ENCODE measurements at regions not wholly inside any gene's neighbourhood (a gene's known extent, or its start where the extent isn't known, plus 50 kb on each side); places are given as distances from the start of the nearest gene placed in this dataset.

- Histone ChIP-seq H3K9ac (ENCODE audit: insufficient read depth, low read length, poor library complexity, severe bottlenecking) (no peak overlapping the region), H3K79me2 (ENCODE audit: insufficient read depth, low read length) (no peaks in the 10 kb centered on the region), H3K27ac (ENCODE audit: low read depth in 1 of 2, low read length in 2 of 2) (no peak overlapping the region), H3K4me3 (replicated peaks in 1 of 3; ENCODE audit: low read depth in 2 of 3, low read length in 3 of 3) (no peak overlapping the region), H3K4me2 (replicated peaks; ENCODE audit: extremely low read depth, low read length, poor library complexity, severe bottlenecking) (no peak overlapping the region), H3K27me3 (ENCODE audit: control insufficient read depth in 2 of 2, insufficient read depth in 2 of 2, low read length in 2 of 2) (no peaks in the 10 kb centered on the region), H3K4me1 (ENCODE audit: control insufficient read depth in 1 of 2, insufficient read depth in 2 of 2, low read length in 2 of 2) (no peaks in the 10 kb centered on the region), H3K36me3 (replicated peaks in 1 of 2; ENCODE audit: control insufficient read depth in 1 of 2, insufficient read depth in 2 of 2, low read length in 2 of 2) (no peaks in the 10 kb centered on the region), H4K20me1 (ENCODE audit: insufficient read depth, low read length) (no peaks in the 10 kb centered on the region), H2AFZ (ENCODE audit: insufficient read depth, low read depth, low read length, poor library complexity, severe bottlenecking) (no peak overlapping the region), H3K9me3 (replicated peaks in 1 of 2; ENCODE audit: control insufficient read depth in 1 of 2, insufficient read depth in 1 of 2, low read length in 2 of 2) (peaks cover 0 to 10% of the 10 kb centered on the region in 2 donors)
- no peak for TF ChIP-seq CTCF (IDR thresholded peaks at IDR 0.05)
- H3K36me3 Mint-ChIP-seq: no peaks in the 10 kb centered on the region
- H3K27ac Mint-ChIP-seq: no peak overlapping the region
- intact Hi-C loops (cut with micrococcal nuclease): no loop called here
- no peaks in the 10 kb centered on the region for H3K4me1 Mint-ChIP-seq
- H3K27me3 Mint-ChIP-seq (ENCODE audit: low read depth in 3 of 3): no peaks in the 10 kb centered on the region
- peaks cover 0 to 6% (median 4%) of the 10 kb centered on the region in 7 donors for H3K9me3 Mint-ChIP-seq
- H3K4me3 Mint-ChIP-seq: no peak overlapping the region
- DNase-seq: no peak
- 71% methylated on average over 1 of the region's 3 CpGs for WGBS (ENCODE audit: insufficient coverage)
These were observed 560.7 kb downstream of the ZNF608 start for GRCh38 chr5:124185716-124186115.

- no peak overlapping the region for H2AFZ ChIP-seq (ENCODE audit: insufficient read depth, low read depth, low read length, poor library complexity, severe bottlenecking)
- Mint-ChIP-seq H3K4me1 (no peaks in the 10 kb centered on the region), H3K27me3 (ENCODE audit: low read depth in 3 of 3) (no peaks in the 10 kb centered on the region), H3K9me3 (peaks cover 0 to 4% (median 3%) of the 10 kb centered on the region in 7 donors), H3K27ac (no peak overlapping the region), H3K36me3 (no peaks in the 10 kb centered on the region), H3K4me3 (no peak overlapping the region)
- H4K20me1 ChIP-seq (ENCODE audit: insufficient read depth, low read length): no peaks in the 10 kb centered on the region
- no peaks in the 10 kb centered on the region for H3K4me1 ChIP-seq (ENCODE audit: control insufficient read depth in 1 of 2, insufficient read depth in 2 of 2, low read length in 2 of 2)
- no peak for DNase-seq
- H3K27me3 ChIP-seq (ENCODE audit: control insufficient read depth in 2 of 2, insufficient read depth in 2 of 2, low read length in 2 of 2): no peaks in the 10 kb centered on the region
- no peak overlapping the region for H3K27ac ChIP-seq (ENCODE audit: low read depth in 1 of 2, low read length in 2 of 2)
- no peak overlapping the region for H3K9ac ChIP-seq (ENCODE audit: insufficient read depth, low read length, poor library complexity, severe bottlenecking)
- H3K4me3 ChIP-seq (replicated peaks in 1 of 3; ENCODE audit: low read depth in 2 of 3, low read length in 3 of 3): no peak overlapping the region
- H3K4me2 ChIP-seq (replicated peaks; ENCODE audit: extremely low read depth, low read length, poor library complexity, severe bottlenecking): no peak overlapping the region
- no peaks in the 10 kb centered on the region for H3K79me2 ChIP-seq (ENCODE audit: insufficient read depth, low read length)
- no peaks in the 10 kb centered on the region for H3K36me3 ChIP-seq (replicated peaks in 1 of 2; ENCODE audit: control insufficient read depth in 1 of 2, insufficient read depth in 2 of 2, low read length in 2 of 2)
- peaks cover 0 to 3% of the 10 kb centered on the region in 2 donors for H3K9me3 ChIP-seq (replicated peaks in 1 of 2; ENCODE audit: control insufficient read depth in 1 of 2, insufficient read depth in 1 of 2, low read length in 2 of 2)
- intact Hi-C loops (cut with micrococcal nuclease): no loop called here
- no peak for TF ChIP-seq CTCF (IDR thresholded peaks at IDR 0.05)
These were observed 564.3 kb downstream of the ZNF608 start for GRCh38 chr5:124182133-124182532.

Data from CD14-positive monocyte (primary cell).